Natural killer cell (primary cell): ENCODE measurements at regions not wholly inside any gene's neighbourhood (a gene's known extent, or its start where the extent isn't known, plus 50 kb on each side); places are given as distances from the start of the nearest gene placed in this dataset.

Source experiments
- ATAC-seq, 3 donors: fragments of 150-1000 bp in 2 of 3; fragments of 200-7000 bp in 1 of 3; cut with Tn5 transposase; 1 replicate in 1 of 3; 2 replicates in 2 of 3; pipeline ENCODE4 v1.10.0; 2021; ENCODE audit warnings: mild to moderate bottlenecking in 2 of 3, moderate library complexity in 2 of 3
- DNase-seq, 2 donors: peaks; one replicate each; pipeline versions ENCODE4 v3.0.0 to v3.0.0-alpha.2; 2013 to 2021; ENCODE audit warnings: mixed read lengths in 1 of 2
- H3K27ac ChIP-seq: one replicate; pipeline ENCODE4 v1.5.1; 2013; ENCODE audit warnings: mild to moderate bottlenecking, low read length
- H3K27me3 ChIP-seq: one replicate; pipeline ENCODE4 v1.6.1; 2013; ENCODE audit warnings: low read length; ENCODE audit not compliant: control insufficient read depth, insufficient read depth
- H3K36me3 ChIP-seq: one replicate; pipeline ENCODE4 v1.6.1; 2013; ENCODE audit warnings: low read length; ENCODE audit not compliant: control insufficient read depth, insufficient read depth
- H3K4me1 ChIP-seq: one replicate; pipeline ENCODE4 v1.6.1; 2013; ENCODE audit warnings: low read length; ENCODE audit not compliant: control insufficient read depth, insufficient read depth
- H3K4me3 ChIP-seq: one replicate; pipeline ENCODE4 v1.5.1; 2013; ENCODE audit warnings: low read length
- H3K9me3 ChIP-seq: one replicate; pipeline ENCODE4 v1.6.1; 2013; ENCODE audit warnings: low read length; ENCODE audit not compliant: control insufficient read depth, insufficient read depth
- H3K27ac Mint-ChIP-seq, 2 donors: one replicate each; pipeline ENCODE4 v1.8.0; 2022; ENCODE audit warnings: mild to moderate bottlenecking in 2 of 2, mixed read lengths in 2 of 2, moderate library complexity in 1 of 2
- H3K27me3 Mint-ChIP-seq, 2 donors: one replicate each; pipeline ENCODE4 v1.8.0; 2022; ENCODE audit warnings: low read depth in 2 of 2, mixed read lengths in 2 of 2
- H3K36me3 Mint-ChIP-seq: one replicate; pipeline ENCODE4 v1.8.0; 2022; ENCODE audit warnings: mixed read lengths
- H3K4me1 Mint-ChIP-seq, 2 donors: one replicate each; pipeline ENCODE4 v1.8.0; 2022; ENCODE audit warnings: mixed read lengths in 2 of 2
- H3K4me3 Mint-ChIP-seq: one replicate; pipeline ENCODE4 v1.8.0; 2022; ENCODE audit warnings: mild to moderate bottlenecking, moderate library complexity, mixed read lengths
- H3K9me3 Mint-ChIP-seq, 2 donors: one replicate each; pipeline ENCODE4 v1.8.0; 2022; ENCODE audit warnings: mixed read lengths in 2 of 2
- WGBS: methylation state at CpG from one replicate; pipeline ENCODE4 v1.1.7; 2013; ENCODE audit warnings: missing lambda C conversion rate; ENCODE audit not compliant: insufficient coverage; 5-methylcytosine and 5-hydroxymethylcytosine counted together
- intact Hi-C: fragments of 100-400 bp; cut with micrococcal nuclease; formaldehyde crosslinking; loops from one replicate; pipeline ENCODE4 v1.14.2; 2022
- TF ChIP-seq, protein P1 (sequence below): fragments of 200-600 bp; IDR thresholded peaks from one replicate; pipeline ENCODE4 v1.8.0; 2022; ENCODE audit warnings: antibody characterized with exemption

DNA sequence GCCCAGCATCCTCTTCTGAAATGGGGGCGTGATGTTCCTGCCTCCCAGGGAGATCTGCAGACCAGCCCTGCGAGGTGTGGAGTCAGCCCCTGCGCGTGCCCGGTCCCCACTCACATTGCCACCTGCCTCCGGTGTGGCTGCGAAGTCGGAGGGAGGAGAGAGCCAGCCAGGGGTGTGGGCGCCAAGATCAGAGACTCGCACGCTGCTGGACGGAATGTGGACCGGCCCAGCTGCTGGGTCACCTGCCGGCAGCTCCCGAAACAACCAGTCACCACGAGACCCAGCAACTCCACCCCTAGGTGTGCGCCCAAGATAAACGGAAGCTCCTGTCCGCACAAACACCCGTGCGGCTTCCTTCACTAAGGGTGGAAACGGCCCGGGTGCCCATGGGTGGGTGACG, 51.1 kb upstream of the EGFL7 start:
- no peak overlapping the region for H3K4me3 ChIP-seq
- Mint-ChIP-seq H3K27me3 (peaks cover 0 to 4% of the 10 kb centered on the region in 2 donors), H3K4me1 (peaks cover 14 to 22% of the 10 kb centered on the region in 2 donors), H3K36me3 (no peaks in the 10 kb centered on the region), H3K27ac (no peak overlapping the region), H3K9me3 (no peaks in the 10 kb centered on the region), H3K4me3 (no peak overlapping the region)
- peaks cover 23% of the 10 kb centered on the region for H3K4me1 ChIP-seq
- 92% methylated on average over 24 of the region's 24 CpGs for WGBS
- intact Hi-C loops, result loop anchor here (10.0 kb wide), 1 partner anchor 47 kb away; no protein-coding TSS in a partner anchor
- no peak for DNase-seq
- H3K27ac ChIP-seq, result no peak overlapping the region
- TF ChIP-seq, protein P1, sequence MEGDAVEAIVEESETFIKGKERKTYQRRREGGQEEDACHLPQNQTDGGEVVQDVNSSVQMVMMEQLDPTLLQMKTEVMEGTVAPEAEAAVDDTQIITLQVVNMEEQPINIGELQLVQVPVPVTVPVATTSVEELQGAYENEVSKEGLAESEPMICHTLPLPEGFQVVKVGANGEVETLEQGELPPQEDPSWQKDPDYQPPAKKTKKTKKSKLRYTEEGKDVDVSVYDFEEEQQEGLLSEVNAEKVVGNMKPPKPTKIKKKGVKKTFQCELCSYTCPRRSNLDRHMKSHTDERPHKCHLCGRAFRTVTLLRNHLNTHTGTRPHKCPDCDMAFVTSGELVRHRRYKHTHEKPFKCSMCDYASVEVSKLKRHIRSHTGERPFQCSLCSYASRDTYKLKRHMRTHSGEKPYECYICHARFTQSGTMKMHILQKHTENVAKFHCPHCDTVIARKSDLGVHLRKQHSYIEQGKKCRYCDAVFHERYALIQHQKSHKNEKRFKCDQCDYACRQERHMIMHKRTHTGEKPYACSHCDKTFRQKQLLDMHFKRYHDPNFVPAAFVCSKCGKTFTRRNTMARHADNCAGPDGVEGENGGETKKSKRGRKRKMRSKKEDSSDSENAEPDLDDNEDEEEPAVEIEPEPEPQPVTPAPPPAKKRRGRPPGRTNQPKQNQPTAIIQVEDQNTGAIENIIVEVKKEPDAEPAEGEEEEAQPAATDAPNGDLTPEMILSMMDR, result no peak
- H3K36me3 ChIP-seq, result no peaks in the 10 kb centered on the region
- H3K27me3 ChIP-seq, result no peaks in the 10 kb centered on the region
- H3K9me3 ChIP-seq, result no peaks in the 10 kb centered on the region
- no peak for ATAC-seq

- peaks cover 21% of the 10 kb centered on the region for H3K4me1 ChIP-seq
- intact Hi-C loops, result loop anchor here (10.0 kb wide), 1 partner anchor 46 kb away; no protein-coding TSS in a partner anchor
- peaks cover 9 to 17% of the 10 kb centered on the region in 2 donors for H3K4me1 Mint-ChIP-seq
- H3K27ac ChIP-seq, result no peak overlapping the region
- no peaks in the 10 kb centered on the region for H3K36me3 ChIP-seq
- 88% methylated on average over 10 of the region's 11 CpGs for WGBS
- no peak overlapping the region for H3K27ac Mint-ChIP-seq
- H3K9me3 Mint-ChIP-seq, result no peaks in the 10 kb centered on the region
- DNase-seq, result no peak
- H3K27me3 Mint-ChIP-seq, result peaks cover 0 to 4% of the 10 kb centered on the region in 2 donors
- TF ChIP-seq, protein P1, result no peak
- no peak for ATAC-seq
- no peak overlapping the region for H3K4me3 ChIP-seq
- no peaks in the 10 kb centered on the region for H3K36me3 Mint-ChIP-seq
- no peaks in the 10 kb centered on the region for H3K9me3 ChIP-seq
- H3K27me3 ChIP-seq, result no peaks in the 10 kb centered on the region
- no peak overlapping the region for H3K4me3 Mint-ChIP-seq
Observed at GRCh38 chr9:136611119-136611518, 51.6 kb upstream of the EGFL7 start.

GRCh38 chr9:136610426-136610825, 52.3 kb upstream of the EGFL7 start:
- TF ChIP-seq, protein P1, result no peak
- WGBS, result 91% methylated on average over 14 of the region's 14 CpGs
- intact Hi-C loops, result loop anchor here (10.0 kb wide), 1 partner anchor 46 kb away; no protein-coding TSS in a partner anchor
- H3K4me3 ChIP-seq, result no peak overlapping the region
- DNase-seq (no peak), ATAC-seq (no peak)
- H3K27me3 ChIP-seq, result no peaks in the 10 kb centered on the region
- no peak overlapping the region for H3K27ac ChIP-seq
- no peaks in the 10 kb centered on the region for H3K9me3 ChIP-seq
- Mint-ChIP-seq H3K27ac (no peak overlapping the region), H3K4me3 (no peak overlapping the region), H3K4me1 (peaks cover 2 to 10% of the 10 kb centered on the region in 2 donors), H3K27me3 (peaks cover 0 to 4% of the 10 kb centered on the region in 2 donors), H3K9me3 (no peaks in the 10 kb centered on the region), H3K36me3 (no peaks in the 10 kb centered on the region)
- no peaks in the 10 kb centered on the region for H3K36me3 ChIP-seq
- H3K4me1 ChIP-seq, result peaks cover 21% of the 10 kb centered on the region

DNA sequence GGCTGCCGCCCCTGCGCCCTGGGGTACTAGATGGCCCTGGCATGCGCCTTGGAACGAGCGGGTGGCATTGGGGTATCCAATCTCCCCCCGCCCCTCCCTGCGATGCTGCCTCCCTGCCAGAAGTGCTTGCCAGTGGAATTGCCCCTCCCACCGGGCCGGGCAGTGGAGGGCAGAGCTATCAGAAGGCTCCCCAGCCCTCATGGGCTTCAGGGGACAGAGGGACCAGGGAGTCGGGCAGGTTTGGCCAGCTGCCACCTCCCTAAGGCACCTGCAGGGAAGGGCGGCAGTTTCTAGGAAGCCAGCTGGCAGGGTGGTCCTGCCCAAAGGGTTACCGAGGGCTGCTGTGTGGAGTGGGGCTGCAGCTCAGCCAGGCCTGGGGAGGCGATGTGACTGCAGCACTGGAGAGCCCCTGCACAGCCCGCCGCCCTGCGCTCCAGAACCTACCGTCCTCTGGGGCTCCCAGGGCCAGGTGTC, 52.8 kb upstream of the EGFL7 start:
- intact Hi-C loops, result loop anchor here (10.0 kb wide), 1 partner anchor 45 kb away; no protein-coding TSS in a partner anchor
- ATAC-seq (no peak), DNase-seq (no peak)
- TF ChIP-seq, protein P1, result no peak
- Mint-ChIP-seq H3K9me3 (no peaks in the 10 kb centered on the region), H3K27ac (no peak overlapping the region), H3K27me3 (peaks cover 0 to 4% of the 10 kb centered on the region in 2 donors), H3K4me3 (no peak overlapping the region), H3K4me1 (peaks cover 0 to 6% of the 10 kb centered on the region in 2 donors), H3K36me3 (no peaks in the 10 kb centered on the region)
- H3K4me3 ChIP-seq, result no peak overlapping the region
- peaks cover 21% of the 10 kb centered on the region for H3K4me1 ChIP-seq
- H3K27me3 ChIP-seq, result no peaks in the 10 kb centered on the region
- no peak overlapping the region for H3K27ac ChIP-seq
- WGBS, result 88% methylated on average over 13 of the region's 17 CpGs
- H3K36me3 ChIP-seq, result no peaks in the 10 kb centered on the region
- H3K9me3 ChIP-seq, result no peaks in the 10 kb centered on the region
